ENCODE measurements at regions not wholly inside any gene's neighbourhood (a gene's known extent, or its start where the extent isn't known, plus 50 kb on each side); places are given as distances from the start of the nearest gene placed in this dataset.

GRCh38 chr18:14942275-14942674, 194.3 kb downstream of the ANKRD30B start:
- no peak for DNase-seq (ENCODE audit: extremely low spot score, unreplicated experiment)
- Mint-ChIP-seq H3K36me3 (ENCODE audit: unreplicated experiment) (no peaks in the 10 kb centered on the region), H3K4me3 (ENCODE audit: unreplicated experiment) (no peak overlapping the region), H3K27ac (ENCODE audit: unreplicated experiment) (no peak overlapping the region), H3K27me3 (ENCODE audit: unreplicated experiment) (no peaks in the 10 kb centered on the region), H3K9me3 (ENCODE audit: unreplicated experiment) (peaks cover 33% of the 10 kb centered on the region), H3K4me1 (ENCODE audit: unreplicated experiment) (no peaks in the 10 kb centered on the region)
- no peak for TF ChIP-seq CTCF (IDR thresholded peaks at IDR 0.05)

GRCh38 chr18:14943486-14943885, 195.5 kb downstream of the ANKRD30B start:
- Mint-ChIP-seq H3K4me1 (ENCODE audit: unreplicated experiment) (no peaks in the 10 kb centered on the region), H3K4me3 (ENCODE audit: unreplicated experiment) (no peak overlapping the region), H3K36me3 (ENCODE audit: unreplicated experiment) (no peaks in the 10 kb centered on the region), H3K9me3 (ENCODE audit: unreplicated experiment) (peaks cover 22% of the 10 kb centered on the region), H3K27ac (ENCODE audit: unreplicated experiment) (no peak overlapping the region), H3K27me3 (ENCODE audit: unreplicated experiment) (no peaks in the 10 kb centered on the region)
- no peak for TF ChIP-seq CTCF (IDR thresholded peaks at IDR 0.05)
- peak; percentile 82 for DNase-seq (ENCODE audit: extremely low spot score, unreplicated experiment)

- H3K4me3 Mint-ChIP-seq (ENCODE audit: unreplicated experiment), result no peak overlapping the region
- DNase-seq (ENCODE audit: extremely low spot score, unreplicated experiment), result peak; percentile 64
- H3K27me3 Mint-ChIP-seq (ENCODE audit: unreplicated experiment), result no peaks in the 10 kb centered on the region
- no peak for TF ChIP-seq CTCF (IDR thresholded peaks at IDR 0.05)
- no peaks in the 10 kb centered on the region for H3K4me1 Mint-ChIP-seq (ENCODE audit: unreplicated experiment)
- H3K9me3 Mint-ChIP-seq (ENCODE audit: unreplicated experiment), result peaks cover 22% of the 10 kb centered on the region
- H3K36me3 Mint-ChIP-seq (ENCODE audit: unreplicated experiment), result no peaks in the 10 kb centered on the region
- no peak overlapping the region for H3K27ac Mint-ChIP-seq (ENCODE audit: unreplicated experiment)
Observed at GRCh38 chr18:14943967-14944636, 196.1 kb downstream of the ANKRD30B start.

- no peaks in the 10 kb centered on the region for H3K4me1 Mint-ChIP-seq (ENCODE audit: unreplicated experiment)
- H3K27me3 Mint-ChIP-seq (ENCODE audit: unreplicated experiment), result no peaks in the 10 kb centered on the region
- DNase-seq (ENCODE audit: extremely low spot score, unreplicated experiment), result peak; percentile 79
- no peaks in the 10 kb centered on the region for H3K36me3 Mint-ChIP-seq (ENCODE audit: unreplicated experiment)
- peaks cover 28% of the 10 kb centered on the region for H3K9me3 Mint-ChIP-seq (ENCODE audit: unreplicated experiment)
- TF ChIP-seq CTCF (IDR thresholded peaks at IDR 0.05), result no peak
- no peak overlapping the region for H3K27ac Mint-ChIP-seq (ENCODE audit: unreplicated experiment)
- no peak overlapping the region for H3K4me3 Mint-ChIP-seq (ENCODE audit: unreplicated experiment)
Observed at GRCh38 chr18:14944838-14945237, 196.9 kb downstream of the ANKRD30B start.

- Mint-ChIP-seq H3K27ac (ENCODE audit: unreplicated experiment) (no peak overlapping the region), H3K9me3 (ENCODE audit: unreplicated experiment) (peaks cover 29% of the 10 kb centered on the region), H3K4me1 (ENCODE audit: unreplicated experiment) (no peaks in the 10 kb centered on the region), H3K36me3 (ENCODE audit: unreplicated experiment) (no peaks in the 10 kb centered on the region), H3K27me3 (ENCODE audit: unreplicated experiment) (no peaks in the 10 kb centered on the region), H3K4me3 (ENCODE audit: unreplicated experiment) (no peak overlapping the region)
- DNase-seq (ENCODE audit: extremely low spot score, unreplicated experiment), result peak; percentile 74
- no peak for TF ChIP-seq CTCF (IDR thresholded peaks at IDR 0.05)
Observed at GRCh38 chr18:14945286-14945685, 197.3 kb downstream of the ANKRD30B start.
